OCI-LY7 (cell line): ENCODE measurements at regions not wholly inside any gene's neighbourhood (a gene's known extent, or its start where the extent isn't known, plus 50 kb on each side); places are given as distances from the start of the nearest gene placed in this dataset.

Experiments used
- BruUV-seq: library from RNA; stranded (reverse); fragments of 400-500 nt; replicated peaks from 2 replicates; lab custom pipeline; 2021; lab: Mats Ljungman, UMichigan
- CTCF ChIA-PET: fragments of 300-600 bp; sonication (Branson Sonifier 250); formaldehyde crosslinking; loops from one replicate; lab custom pipeline; 2022; ENCODE audit warnings: antibody characterized with exemption; ENCODE audit not compliant: unreplicated experiment; lab: Charles Lee
- POLR2A ChIA-PET: fragments of 300-600 bp; sonication (Branson Sonifier 250); formaldehyde crosslinking; loops from one replicate; lab custom pipeline; 2022; ENCODE audit warnings: antibody characterized with exemption; lab: Charles Lee
- DNase-seq: peaks from one replicate; pipeline ENCODE4 v3.0.0-alpha.2; 2015; ENCODE audit warnings: low spot score
- H2AFZ ChIP-seq: fragments of 200-600 bp; sonication (generic), shearing (Covaris generic); 2 replicates; pipeline ENCODE4 v1.6.1; 2014; ENCODE audit warnings: mild to moderate bottlenecking, antibody characterized with exemption, low read length, moderate library complexity
- H3K27ac ChIP-seq: fragments of 200-600 bp; sonication (generic); 2 replicates; pipeline ENCODE4 v1.5.1; 2014; ENCODE audit warnings: mixed run types, low read depth, mild to moderate bottlenecking, moderate library complexity, low read length, inconsistent platforms; ENCODE audit not compliant: poor library complexity, severe bottlenecking
- H3K36me3 ChIP-seq: fragments of 200-600 bp; sonication (generic); 2 replicates; pipeline ENCODE4 v1.6.1; 2014; ENCODE audit warnings: mild to moderate bottlenecking, antibody characterized with exemption, low read length, moderate library complexity, mixed read lengths; ENCODE audit not compliant: insufficient read depth
- H3K4me1 ChIP-seq: fragments of 200-600 bp; sonication (generic); 2 replicates; pipeline ENCODE4 v1.5.1; 2014; ENCODE audit warnings: mild to moderate bottlenecking, low read length; ENCODE audit not compliant: insufficient read depth, poor library complexity, severe bottlenecking
- H3K4me2 ChIP-seq: fragments of 200-600 bp; sonication (generic); 2 replicates; pipeline ENCODE4 v1.6.1; 2014; ENCODE audit warnings: mild to moderate bottlenecking, low read length
- H3K4me3 ChIP-seq: fragments of 200-600 bp; sonication (generic); 2 replicates; pipeline ENCODE4 v1.5.1; 2014; ENCODE audit warnings: mild to moderate bottlenecking, low read depth, low read length; ENCODE audit not compliant: poor library complexity, severe bottlenecking
- H3K79me2 ChIP-seq: fragments of 200-600 bp; sonication (generic); 2 replicates; pipeline ENCODE4 v1.6.1; 2016; ENCODE audit warnings: low read depth, mild to moderate bottlenecking, low read length, moderate library complexity, mixed read lengths; ENCODE audit not compliant: insufficient read depth
- H3K9me2 ChIP-seq: fragments of 200-600 bp; sonication (generic); 2 replicates; pipeline ENCODE4 v1.6.1; 2016; ENCODE audit warnings: mild to moderate bottlenecking, low read length, mixed read lengths; ENCODE audit not compliant: insufficient read depth
- H3K9me3 ChIP-seq: fragments of 200-600 bp; sonication (generic); 2 replicates; pipeline ENCODE4 v1.6.1; 2014; ENCODE audit warnings: mild to moderate bottlenecking, mixed run types, low read length, mixed read lengths
- H4K20me1 ChIP-seq: fragments of 200-600 bp; sonication (generic); 2 replicates; pipeline ENCODE4 v1.6.1; 2014; ENCODE audit warnings: mild to moderate bottlenecking, antibody characterized with exemption, low read length, moderate library complexity, mixed read lengths; ENCODE audit not compliant: insufficient read depth
- EZH2phosphoT487 ChIP-seq: fragments of 200-600 bp; sonication (generic); IDR thresholded peaks from 2 replicates; pipeline ENCODE4 v1.6.1; 2018; ENCODE audit warnings: low read depth, borderline replicate concordance, mild to moderate bottlenecking, mixed run types, antibody characterized with exemption, low read length, moderate library complexity, mixed read lengths
- intact Hi-C: fragments of 100-400 bp; cut with micrococcal nuclease; formaldehyde crosslinking; loops from one replicate; pipeline ENCODE4 v1.10.0; 2022; ENCODE audit not compliant: unreplicated experiment
- TF ChIP-seq, protein P1 (sequence below): fragments of 200-600 bp; sonication (generic); conservative IDR thresholded peaks from 2 replicates; pipeline ENCODE4 v1.5.1; 2014; ENCODE audit warnings: mild to moderate bottlenecking, antibody characterized with exemption, low read length, moderate library complexity, mixed read lengths

DNA sequence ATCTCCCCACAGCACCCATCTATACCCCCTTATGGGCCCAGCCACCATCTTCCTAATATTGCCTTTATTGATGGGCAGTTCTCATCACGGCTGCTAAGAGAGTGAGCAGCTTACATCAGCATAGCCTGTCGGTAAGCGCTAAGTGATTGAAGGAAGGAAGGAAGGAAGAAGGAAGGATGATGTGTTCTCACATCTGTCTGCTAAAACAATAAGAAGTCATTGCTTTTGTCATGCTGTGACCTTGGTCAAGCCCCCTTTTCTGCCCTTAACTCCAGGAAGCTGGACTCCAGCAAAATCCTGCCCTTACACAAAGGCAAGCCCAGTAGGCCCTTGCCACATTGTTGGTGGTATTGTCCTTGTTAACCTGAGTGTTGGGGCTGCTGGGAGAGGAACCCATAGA lies 165.0 kb downstream of the ETS2 start:
- BruUV-seq = no TSS peak

DNA sequence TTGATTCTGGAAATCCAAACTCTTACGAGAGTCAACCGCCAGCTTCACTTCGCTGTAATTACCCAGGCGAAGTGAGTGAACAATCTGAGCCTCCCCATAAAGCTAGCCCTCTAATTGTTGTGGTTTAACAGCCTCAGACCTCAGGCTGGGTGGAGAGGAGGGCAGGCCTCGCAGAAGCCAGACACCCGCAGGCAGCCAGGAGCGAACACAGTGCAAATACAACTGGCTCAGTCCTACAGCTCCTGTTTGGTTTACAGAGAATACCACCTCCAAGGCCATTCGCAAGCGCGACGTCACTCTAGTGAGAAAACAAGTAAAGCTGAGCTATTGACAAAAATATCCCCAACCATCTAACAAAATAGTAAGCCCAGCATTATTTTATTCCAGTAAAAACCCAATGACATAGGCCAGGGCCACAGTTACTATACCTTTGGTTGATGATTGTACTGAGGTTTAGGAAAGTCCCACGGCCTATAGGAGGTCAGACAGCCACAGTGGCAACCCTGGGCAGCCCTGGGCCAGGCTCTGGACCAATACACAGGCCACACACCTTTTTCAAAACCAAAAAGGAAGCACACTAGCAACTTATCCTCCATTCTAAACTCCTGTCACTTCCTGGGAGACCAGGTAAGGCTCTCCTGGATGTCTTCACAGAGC lies 163.3 kb downstream of the ETS2 start:
- TF ChIP-seq, protein P1, sequence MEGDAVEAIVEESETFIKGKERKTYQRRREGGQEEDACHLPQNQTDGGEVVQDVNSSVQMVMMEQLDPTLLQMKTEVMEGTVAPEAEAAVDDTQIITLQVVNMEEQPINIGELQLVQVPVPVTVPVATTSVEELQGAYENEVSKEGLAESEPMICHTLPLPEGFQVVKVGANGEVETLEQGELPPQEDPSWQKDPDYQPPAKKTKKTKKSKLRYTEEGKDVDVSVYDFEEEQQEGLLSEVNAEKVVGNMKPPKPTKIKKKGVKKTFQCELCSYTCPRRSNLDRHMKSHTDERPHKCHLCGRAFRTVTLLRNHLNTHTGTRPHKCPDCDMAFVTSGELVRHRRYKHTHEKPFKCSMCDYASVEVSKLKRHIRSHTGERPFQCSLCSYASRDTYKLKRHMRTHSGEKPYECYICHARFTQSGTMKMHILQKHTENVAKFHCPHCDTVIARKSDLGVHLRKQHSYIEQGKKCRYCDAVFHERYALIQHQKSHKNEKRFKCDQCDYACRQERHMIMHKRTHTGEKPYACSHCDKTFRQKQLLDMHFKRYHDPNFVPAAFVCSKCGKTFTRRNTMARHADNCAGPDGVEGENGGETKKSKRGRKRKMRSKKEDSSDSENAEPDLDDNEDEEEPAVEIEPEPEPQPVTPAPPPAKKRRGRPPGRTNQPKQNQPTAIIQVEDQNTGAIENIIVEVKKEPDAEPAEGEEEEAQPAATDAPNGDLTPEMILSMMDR = no peak
- no peak for TF ChIP-seq EZH2phosphoT487
- no peak for DNase-seq
- CTCF ChIA-PET = no interaction called here

More for the DNA sequence above, 165.0 kb downstream of the ETS2 start:
- no peaks in the 10 kb centered on the region for H3K36me3 ChIP-seq
- intact Hi-C loops = no loop called here
- no peak overlapping the region for H3K4me3 ChIP-seq
- no peaks in the 10 kb centered on the region for H3K4me1 ChIP-seq
- H3K4me2 ChIP-seq = no peak overlapping the region
- no peak for DNase-seq
- ChIA-PET POLR2A (no interaction called here), CTCF (no interaction called here)
- TF ChIP-seq EZH2phosphoT487 = no peak
- TF ChIP-seq, protein P1 = no peak
- H3K9me2 ChIP-seq = no peaks in the 10 kb centered on the region
- H3K79me2 ChIP-seq = no peaks in the 10 kb centered on the region
- H3K9me3 ChIP-seq = no peaks in the 10 kb centered on the region
- no peak overlapping the region for H3K27ac ChIP-seq
- H2AFZ ChIP-seq = no peak overlapping the region
- H4K20me1 ChIP-seq = no peaks in the 10 kb centered on the region

DNA sequence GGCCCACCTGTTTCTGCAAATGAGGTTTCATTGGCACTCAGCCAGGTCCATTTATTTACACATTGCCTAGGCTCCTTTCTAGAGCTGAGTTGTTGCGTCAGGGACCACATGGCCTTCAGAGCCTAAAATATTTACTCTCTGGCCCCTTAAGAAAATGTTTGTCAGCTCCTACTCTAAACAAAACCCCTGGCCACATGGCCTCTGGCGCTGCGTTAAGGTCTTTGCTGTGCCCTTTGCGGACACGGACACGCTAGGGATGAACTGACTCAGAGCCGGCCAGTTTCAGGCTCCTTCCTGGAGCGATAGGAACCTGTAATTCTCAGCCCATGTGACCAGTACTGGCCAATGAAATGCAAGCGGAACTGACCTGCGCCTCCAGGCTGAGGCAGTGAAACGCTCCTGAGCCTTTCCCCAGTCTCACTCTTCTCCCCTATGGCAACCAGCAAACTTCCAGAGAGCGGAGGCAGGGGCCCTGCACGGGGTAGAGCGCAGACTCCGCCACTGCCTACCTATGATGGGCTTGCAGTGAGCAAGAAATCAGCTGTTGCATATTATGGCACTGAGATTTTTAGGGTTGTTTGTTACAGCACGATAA lies 160.3 kb downstream of the ETS2 start:
- Histone ChIP-seq H3K27ac (no peak overlapping the region), H3K4me1 (no peaks in the 10 kb centered on the region), H3K4me2 (no peak overlapping the region), H3K36me3 (no peaks in the 10 kb centered on the region), H3K9me2 (no peaks in the 10 kb centered on the region), H3K4me3 (no peak overlapping the region), H4K20me1 (no peaks in the 10 kb centered on the region), H2AFZ (no peak overlapping the region), H3K9me3 (no peaks in the 10 kb centered on the region), H3K79me2 (no peaks in the 10 kb centered on the region)
- no TSS peak for BruUV-seq
- ChIA-PET CTCF (interaction anchor here (0.6 kb wide), 1 partner anchor 232 kb away, joined by 3 read pairs; no protein-coding TSS in a partner anchor), POLR2A (interaction anchor here (0.7 to 0.9 kb wide), 2 partner anchors 23 to 27 kb away, joined by 3 to 4 read pairs; no protein-coding TSS in a partner anchor)
- intact Hi-C loops = no loop called here
- TF ChIP-seq EZH2phosphoT487 = no peak
- TF ChIP-seq, protein P1 = no peak
- no peak for DNase-seq

More for the DNA sequence above, 163.3 kb downstream of the ETS2 start:
- Histone ChIP-seq H3K4me2 (no peak overlapping the region), H2AFZ (no peak overlapping the region), H3K79me2 (no peaks in the 10 kb centered on the region), H3K4me3 (no peak overlapping the region), H3K27ac (no peak overlapping the region), H3K4me1 (no peaks in the 10 kb centered on the region), H3K9me2 (no peaks in the 10 kb centered on the region), H3K36me3 (no peaks in the 10 kb centered on the region), H3K9me3 (no peaks in the 10 kb centered on the region), H4K20me1 (no peaks in the 10 kb centered on the region)
- BruUV-seq = no TSS peak
- intact Hi-C loops = no loop called here
- POLR2A ChIA-PET = interaction anchor here (1.0 to 1.2 kb wide), 2 partner anchors 11 to 137 kb away, joined by 3 to 4 read pairs; no protein-coding TSS in a partner anchor
